ENCODE measurements at regions not wholly inside any gene's neighbourhood (a gene's known extent, or its start where the extent isn't known, plus 50 kb on each side); places are given as distances from the start of the nearest gene placed in this dataset.

DNA sequence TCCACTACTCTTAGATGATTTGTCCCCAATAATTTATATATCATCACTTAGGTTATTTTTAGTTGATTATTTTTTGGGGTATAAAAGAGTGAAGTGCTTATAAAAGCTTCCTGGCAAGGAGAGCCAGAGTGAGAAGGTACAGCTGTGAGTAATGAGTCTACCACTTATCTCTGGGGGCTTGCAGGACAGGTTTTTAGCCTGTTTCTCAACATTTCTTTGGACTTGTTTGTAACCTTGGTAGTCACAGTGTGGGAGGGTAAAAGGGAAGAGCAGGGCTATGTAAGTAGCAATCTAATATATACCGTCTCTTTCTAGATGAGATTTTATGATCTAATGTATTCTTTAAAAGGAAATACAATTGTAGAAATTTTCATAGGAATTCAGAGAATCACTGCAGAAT is 321.3 kb upstream of the GOLIM4 start:
- no peak overlapping the region for H3K27ac ChIP-seq (ENCODE audit: low read depth, low read length, severe bottlenecking)
- WGBS, 2 experiments (ENCODE audit: insufficient coverage in 2 of 2): no CpG with 5 or more reads among the region's 1 CpG

GRCh38 chr3:168416446-168416845 is 320.7 kb upstream of the GOLIM4 start:
- H3K4me3 ChIP-seq (ENCODE audit: extremely low read depth, insufficient read depth, low read length, poor library complexity, severe bottlenecking): no peak overlapping the region
- no peak overlapping the region for H3K27ac ChIP-seq (ENCODE audit: low read depth, low read length, severe bottlenecking)
- no peaks in the 10 kb centered on the region for H3K4me1 ChIP-seq (ENCODE audit: control insufficient read depth, insufficient read depth, low read length, poor library complexity, severe bottlenecking)
- WGBS, 2 experiments (ENCODE audit: insufficient coverage in 2 of 2): 90 to 100% methylated on average over 1 to 5 of the region's 6 CpGs
- H3K9me3 ChIP-seq (ENCODE audit: control insufficient read depth, low read length): no peaks in the 10 kb centered on the region
- H3K36me3 ChIP-seq (ENCODE audit: control insufficient read depth, insufficient read depth, low read length): no peaks in the 10 kb centered on the region

More for the DNA sequence above, 321.3 kb upstream of the GOLIM4 start:
- H3K9me3 ChIP-seq (ENCODE audit: control insufficient read depth, low read length): no peaks in the 10 kb centered on the region
- H3K36me3 ChIP-seq (ENCODE audit: control insufficient read depth, insufficient read depth, low read length): no peaks in the 10 kb centered on the region
- H3K4me3 ChIP-seq (ENCODE audit: extremely low read depth, insufficient read depth, low read length, poor library complexity, severe bottlenecking): no peak overlapping the region
- no peaks in the 10 kb centered on the region for H3K4me1 ChIP-seq (ENCODE audit: control insufficient read depth, insufficient read depth, low read length, poor library complexity, severe bottlenecking)

GRCh38 chr3:168414149-168414548 is 318.4 kb upstream of the GOLIM4 start:
- Histone ChIP-seq H3K9me3 (ENCODE audit: control insufficient read depth, low read length) (no peaks in the 10 kb centered on the region), H3K36me3 (ENCODE audit: control insufficient read depth, insufficient read depth, low read length) (no peaks in the 10 kb centered on the region), H3K27ac (ENCODE audit: low read depth, low read length, severe bottlenecking) (no peak overlapping the region), H3K4me1 (ENCODE audit: control insufficient read depth, insufficient read depth, low read length, poor library complexity, severe bottlenecking) (no peaks in the 10 kb centered on the region), H3K4me3 (ENCODE audit: extremely low read depth, insufficient read depth, low read length, poor library complexity, severe bottlenecking) (no peak overlapping the region)
- WGBS, 2 experiments (ENCODE audit: insufficient coverage in 2 of 2): 71 to 86% methylated on average over 1 of the region's 1 CpG

DNA sequence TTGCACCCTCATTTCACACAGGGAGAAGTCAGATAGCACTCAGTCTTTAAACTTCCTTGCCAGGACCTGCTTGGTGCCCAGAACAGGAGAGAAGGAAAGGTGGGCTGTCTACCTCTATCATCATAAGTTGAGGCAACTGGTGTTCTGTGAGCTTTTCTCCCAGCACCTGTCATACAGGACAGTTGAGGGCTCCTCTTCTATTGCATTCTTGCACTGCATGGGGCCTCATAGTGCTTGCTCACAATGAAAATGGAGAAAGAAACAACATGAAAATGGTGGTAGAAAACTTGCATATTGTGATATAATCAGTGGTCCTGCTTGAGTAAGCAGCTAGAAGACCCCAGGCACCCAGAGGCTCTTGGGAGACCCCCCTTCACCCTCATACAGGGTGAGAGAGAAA is 311.7 kb upstream of the GOLIM4 start:
- H3K9me3 ChIP-seq (ENCODE audit: control insufficient read depth, low read length): no peaks in the 10 kb centered on the region
- no peak overlapping the region for H3K27ac ChIP-seq (ENCODE audit: low read depth, low read length, severe bottlenecking)
- H3K4me3 ChIP-seq (ENCODE audit: extremely low read depth, insufficient read depth, low read length, poor library complexity, severe bottlenecking): no peak overlapping the region
- H3K36me3 ChIP-seq (ENCODE audit: control insufficient read depth, insufficient read depth, low read length): no peaks in the 10 kb centered on the region
- H3K4me1 ChIP-seq (ENCODE audit: control insufficient read depth, insufficient read depth, low read length, poor library complexity, severe bottlenecking): no peaks in the 10 kb centered on the region

- no peaks in the 10 kb centered on the region for H3K4me1 ChIP-seq (ENCODE audit: control insufficient read depth, insufficient read depth, low read length, poor library complexity, severe bottlenecking)
- no peak overlapping the region for H3K27ac ChIP-seq (ENCODE audit: low read depth, low read length, severe bottlenecking)
- no peaks in the 10 kb centered on the region for H3K9me3 ChIP-seq (ENCODE audit: control insufficient read depth, low read length)
- H3K4me3 ChIP-seq (ENCODE audit: extremely low read depth, insufficient read depth, low read length, poor library complexity, severe bottlenecking): no peak overlapping the region
- no peaks in the 10 kb centered on the region for H3K36me3 ChIP-seq (ENCODE audit: control insufficient read depth, insufficient read depth, low read length)
- WGBS, 2 experiments (ENCODE audit: insufficient coverage in 2 of 2): 71% methylated on average over 1 of the region's 1 CpG; no CpG with 5 or more reads in 1 of the 2 experiments
Observed at GRCh38 chr3:168405288-168405687, 309.6 kb upstream of the GOLIM4 start.

DNA sequence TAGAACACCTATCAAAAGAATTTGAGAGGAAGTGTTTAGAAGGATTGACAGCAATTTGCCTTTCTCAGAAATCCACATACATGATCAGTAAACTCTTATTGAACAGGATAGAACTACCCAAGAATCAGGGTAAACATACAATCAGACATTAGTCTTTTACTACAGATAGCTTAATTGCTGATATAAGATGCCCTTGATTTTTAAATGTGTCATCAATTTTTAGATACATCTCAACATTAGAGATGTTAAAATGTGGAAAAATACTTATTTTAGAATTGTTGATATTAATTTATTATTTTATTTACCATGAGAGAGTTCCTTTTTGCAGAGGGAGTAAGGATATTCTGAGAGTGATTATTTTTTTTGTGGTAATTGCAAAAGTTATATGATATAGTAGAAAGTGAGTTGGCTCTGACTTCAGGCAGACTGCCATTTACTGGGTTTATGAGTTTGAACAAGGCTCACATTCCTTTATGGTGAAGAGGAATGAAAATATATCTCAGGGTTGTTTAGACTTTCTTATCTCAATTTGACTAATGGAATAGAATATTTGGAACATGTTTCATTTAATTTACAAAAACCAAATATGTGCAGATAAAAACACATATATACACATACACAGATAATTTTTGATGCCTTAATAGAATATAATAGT is 302.8 kb upstream of the GOLIM4 start:
- Histone ChIP-seq H3K27ac (ENCODE audit: low read depth, low read length, severe bottlenecking) (no peak overlapping the region), H3K36me3 (ENCODE audit: control insufficient read depth, insufficient read depth, low read length) (no peaks in the 10 kb centered on the region), H3K4me1 (ENCODE audit: control insufficient read depth, insufficient read depth, low read length, poor library complexity, severe bottlenecking) (no peaks in the 10 kb centered on the region), H3K4me3 (ENCODE audit: extremely low read depth, insufficient read depth, low read length, poor library complexity, severe bottlenecking) (no peak overlapping the region), H3K9me3 (ENCODE audit: control insufficient read depth, low read length) (no peaks in the 10 kb centered on the region)

- WGBS, 2 experiments (ENCODE audit: insufficient coverage in 2 of 2): no CpG with 5 or more reads among the region's 1 CpG
- H3K9me3 ChIP-seq (ENCODE audit: control insufficient read depth, low read length): no peaks in the 10 kb centered on the region
- no peaks in the 10 kb centered on the region for H3K4me1 ChIP-seq (ENCODE audit: control insufficient read depth, insufficient read depth, low read length, poor library complexity, severe bottlenecking)
- H3K36me3 ChIP-seq (ENCODE audit: control insufficient read depth, insufficient read depth, low read length): no peaks in the 10 kb centered on the region
- H3K27ac ChIP-seq (ENCODE audit: low read depth, low read length, severe bottlenecking): no peak overlapping the region
- H3K4me3 ChIP-seq (ENCODE audit: extremely low read depth, insufficient read depth, low read length, poor library complexity, severe bottlenecking): no peak overlapping the region
Observed at GRCh38 chr3:168396861-168397260, 301.1 kb upstream of the GOLIM4 start.

GRCh38 chr3:168395551-168395950 is 299.8 kb upstream of the GOLIM4 start:
- 79 to 82% methylated on average over 2 of the region's 2 CpGs for WGBS, 2 experiments (ENCODE audit: insufficient coverage in 2 of 2)
- no peak overlapping the region for H3K4me3 ChIP-seq (ENCODE audit: extremely low read depth, insufficient read depth, low read length, poor library complexity, severe bottlenecking)

GRCh38 chr3:168394439-168394838 is 298.7 kb upstream of the GOLIM4 start:
- WGBS, 2 experiments (ENCODE audit: insufficient coverage in 2 of 2): 83 to 92% methylated on average over 1 to 2 of the region's 2 CpGs
- Histone ChIP-seq H3K4me1 (ENCODE audit: control insufficient read depth, insufficient read depth, low read length, poor library complexity, severe bottlenecking) (no peaks in the 10 kb centered on the region), H3K9me3 (ENCODE audit: control insufficient read depth, low read length) (no peaks in the 10 kb centered on the region), H3K36me3 (ENCODE audit: control insufficient read depth, insufficient read depth, low read length) (no peaks in the 10 kb centered on the region), H3K4me3 (ENCODE audit: extremely low read depth, insufficient read depth, low read length, poor library complexity, severe bottlenecking) (no peak overlapping the region), H3K27ac (ENCODE audit: low read depth, low read length, severe bottlenecking) (no peak overlapping the region)

More at GRCh38 chr3:168395551-168395950, 299.8 kb upstream of the GOLIM4 start:
- H3K4me1 ChIP-seq (ENCODE audit: control insufficient read depth, insufficient read depth, low read length, poor library complexity, severe bottlenecking): no peaks in the 10 kb centered on the region
- no peaks in the 10 kb centered on the region for H3K36me3 ChIP-seq (ENCODE audit: control insufficient read depth, insufficient read depth, low read length)
- H3K27ac ChIP-seq (ENCODE audit: low read depth, low read length, severe bottlenecking): no peak overlapping the region
- H3K9me3 ChIP-seq (ENCODE audit: control insufficient read depth, low read length): no peaks in the 10 kb centered on the region

GRCh38 chr3:168386301-168386700 is 290.6 kb upstream of the GOLIM4 start:
- H3K9me3 ChIP-seq (ENCODE audit: control insufficient read depth, low read length): no peaks in the 10 kb centered on the region

GRCh38 chr3:168384990-168385389 is 289.3 kb upstream of the GOLIM4 start:
- WGBS, 2 experiments (ENCODE audit: insufficient coverage in 2 of 2): 73 to 83% methylated on average over 2 of the region's 7 CpGs
- H3K4me1 ChIP-seq (ENCODE audit: control insufficient read depth, insufficient read depth, low read length, poor library complexity, severe bottlenecking): no peaks in the 10 kb centered on the region
- H3K4me3 ChIP-seq (ENCODE audit: extremely low read depth, insufficient read depth, low read length, poor library complexity, severe bottlenecking): no peak overlapping the region
- H3K36me3 ChIP-seq (ENCODE audit: control insufficient read depth, insufficient read depth, low read length): no peaks in the 10 kb centered on the region
- no peak overlapping the region for H3K27ac ChIP-seq (ENCODE audit: low read depth, low read length, severe bottlenecking)
- H3K9me3 ChIP-seq (ENCODE audit: control insufficient read depth, low read length): no peaks in the 10 kb centered on the region

More at GRCh38 chr3:168386301-168386700, 290.6 kb upstream of the GOLIM4 start:
- Histone ChIP-seq H3K36me3 (ENCODE audit: control insufficient read depth, insufficient read depth, low read length) (no peaks in the 10 kb centered on the region), H3K4me1 (ENCODE audit: control insufficient read depth, insufficient read depth, low read length, poor library complexity, severe bottlenecking) (no peaks in the 10 kb centered on the region), H3K4me3 (ENCODE audit: extremely low read depth, insufficient read depth, low read length, poor library complexity, severe bottlenecking) (no peak overlapping the region), H3K27ac (ENCODE audit: low read depth, low read length, severe bottlenecking) (no peak overlapping the region)

Data from mesodermal cell (in vitro differentiated cells).